IMR-90 (cell line): ENCODE measurements at regions not wholly inside any gene's neighbourhood (a gene's known extent, or its start where the extent isn't known, plus 50 kb on each side); places are given as distances from the start of the nearest gene placed in this dataset.

Experiments used
- CEBPB ChIP-seq: IDR thresholded peaks from 2 replicates; pipeline ENCODE4 v1.6.1; 2012; ENCODE audit warnings: low read depth, low read length, improper control_type of control experiment
- CTCF ChIP-seq: conservative IDR thresholded peaks from 2 replicates; pipeline ENCODE4 v1.5.1; 2012; ENCODE audit warnings: mild to moderate bottlenecking, low read depth, low read length, improper control_type of control experiment
- ELK1 ChIP-seq: fragments of 150-350 bp; IDR thresholded peaks from 2 replicates; pipeline ENCODE4 v1.6.1; 2016; ENCODE audit warnings: low read depth, mild to moderate bottlenecking, low read length, moderate library complexity, borderline replicate concordance
- FOS ChIP-seq: fragments of 150-350 bp; IDR thresholded peaks from 2 replicates; pipeline ENCODE4 v1.6.1; 2016; ENCODE audit warnings: low read depth, low read length
- POLR2A ChIP-seq: IDR thresholded peaks from 2 replicates; pipeline ENCODE4 v1.6.1; 2012; ENCODE audit warnings: mild to moderate bottlenecking, low read depth, low read length

GRCh38 chr18:73887801-73888200 is 259.8 kb downstream of the FBXO15 start:
- TF ChIP-seq CTCF = no peak
- TF ChIP-seq CEBPB = no peak
- TF ChIP-seq POLR2A = no peak
- TF ChIP-seq ELK1 = no peak
- no peak for TF ChIP-seq FOS
